ENCODE measurements at regions not wholly inside any gene's neighbourhood (a gene's known extent, or its start where the extent isn't known, plus 50 kb on each side); places are given as distances from the start of the nearest gene placed in this dataset.

DNA sequence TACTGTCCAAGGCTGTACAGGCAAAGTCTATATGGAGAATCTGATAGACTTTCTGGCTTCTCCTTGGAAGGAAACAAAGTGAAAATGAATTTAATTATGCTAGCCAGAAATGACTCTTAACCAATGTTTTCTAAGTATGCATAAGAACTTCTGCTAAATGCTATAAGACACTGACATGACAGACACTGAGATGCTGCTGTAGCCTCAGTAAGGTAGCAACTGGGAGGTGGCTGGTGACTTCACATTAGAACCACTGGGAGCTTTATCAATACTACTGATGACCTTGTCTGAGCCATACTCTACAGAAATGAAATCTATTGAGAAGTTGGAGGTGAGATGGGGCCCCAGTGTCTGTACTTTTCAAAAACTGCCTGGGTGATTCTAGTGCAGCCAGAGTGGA is 188.6 kb downstream of the ZNF365 start:
- TF ChIP-seq CTCF (IDR thresholded peaks at IDR 0.05) = no peak
- TF ChIP-seq EZH2phosphoT487 (IDR thresholded peaks at IDR 0.05) = no peak

All from neural progenitor cell (in vitro differentiated cells).